SK-N-SH treated with all-trans-retinoic acid at 6 μM for 48 hours (cell line): ENCODE measurements at regions not wholly inside any gene's neighbourhood (a gene's known extent, or its start where the extent isn't known, plus 50 kb on each side); places are given as distances from the start of the nearest gene placed in this dataset.

ENCODE experiments used
- ATAC-seq: fragments of 200-7000 bp; cut with Tn5 transposase; 3 replicates; pipeline ENCODE4 v1.9.1; 2020; ENCODE audit warnings: mild to moderate bottlenecking, moderate library complexity
- ARNTL ChIP-seq: fragments of 450-650 bp; formaldehyde crosslinking; IDR thresholded peaks from 2 replicates; pipeline ENCODE4 v1.5.0; 2020; ENCODE audit warnings: low read depth, mild to moderate bottlenecking, moderate library complexity, borderline replicate concordance
- BACH2 ChIP-seq: fragments of 250-450 bp; sonication (Bioruptor Pico); IDR thresholded peaks from 2 replicates; pipeline ENCODE4 v1.9.0; 2021; ENCODE audit warnings: mild to moderate bottlenecking, borderline replicate concordance
- CREB5 ChIP-seq: fragments of 250-450 bp; sonication (Bioruptor Pico); IDR thresholded peaks from 2 replicates; pipeline ENCODE4 v1.5.1; 2020; ENCODE audit warnings: low read depth, mild to moderate bottlenecking, moderate library complexity
- CSDC2 ChIP-seq: fragments of 250-450 bp; sonication (Bioruptor Pico); IDR thresholded peaks from 2 replicates; pipeline ENCODE4 v1.5.0; 2020; ENCODE audit warnings: mild to moderate bottlenecking, moderate library complexity
- CSRNP3 ChIP-seq: fragments of 250-450 bp; sonication (Bioruptor Pico); IDR thresholded peaks from 2 replicates; pipeline ENCODE4 v1.5.1; 2021; ENCODE audit warnings: mild to moderate bottlenecking, moderate library complexity
- ESRRG ChIP-seq: fragments of 250-450 bp; sonication (Bioruptor Pico); IDR thresholded peaks from 2 replicates; pipeline ENCODE4 v1.6.1; 2021; ENCODE audit warnings: mild to moderate bottlenecking
- OSR1 ChIP-seq: fragments of 250-450 bp; sonication (Bioruptor Pico); IDR thresholded peaks from 2 replicates; pipeline ENCODE4 v1.8.0; 2022; ENCODE audit warnings: moderate library complexity, mild to moderate bottlenecking, inconsistent platforms
- PATZ1 ChIP-seq: fragments of 250-450 bp; sonication (Bioruptor Pico); IDR thresholded peaks from 2 replicates; pipeline ENCODE4 v1.8.0; 2020; ENCODE audit warnings: mild to moderate bottlenecking, moderate library complexity, borderline replicate concordance
- POU6F1 ChIP-seq: fragments of 250-450 bp; sonication (Bioruptor Pico); IDR thresholded peaks from 2 replicates; pipeline ENCODE4 v1.8.0; 2021; ENCODE audit warnings: low read depth, mild to moderate bottlenecking, moderate library complexity, borderline replicate concordance
- PPARA ChIP-seq: fragments of 250-450 bp; sonication (Bioruptor Pico); IDR thresholded peaks from 2 replicates; pipeline ENCODE4 v1.5.0; 2020; ENCODE audit warnings: mild to moderate bottlenecking, borderline replicate concordance
- RARB ChIP-seq: fragments of 250-450 bp; sonication (Bioruptor Pico); IDR thresholded peaks from 2 replicates; pipeline ENCODE4 v1.8.0; 2021; ENCODE audit warnings: mild to moderate bottlenecking, moderate library complexity
- SNAI2 ChIP-seq: fragments of 250-450 bp; sonication (Bioruptor Pico); IDR thresholded peaks from 2 replicates; pipeline ENCODE4 v1.5.0; 2020; ENCODE audit warnings: mild to moderate bottlenecking, moderate library complexity
- TCF4 ChIP-seq: fragments of 250-450 bp; sonication (Bioruptor Pico); IDR thresholded peaks from 2 replicates; pipeline ENCODE4 v1.8.0; 2021; ENCODE audit warnings: mild to moderate bottlenecking, moderate library complexity, borderline replicate concordance
- TOX ChIP-seq: fragments of 250-450 bp; sonication (Bioruptor Pico); IDR thresholded peaks from 2 replicates; pipeline ENCODE4 v1.8.0; 2021; ENCODE audit warnings: mild to moderate bottlenecking, moderate library complexity, borderline replicate concordance
- ZC3H10 ChIP-seq: fragments of 250-450 bp; sonication (Bioruptor Pico); IDR thresholded peaks from 2 replicates; pipeline ENCODE4 v1.5.1; 2021; ENCODE audit warnings: mild to moderate bottlenecking, moderate library complexity
- ZFP3 ChIP-seq: fragments of 250-450 bp; sonication (Bioruptor Pico); IDR thresholded peaks from 2 replicates; pipeline ENCODE4 v1.5.0; 2020; ENCODE audit warnings: mild to moderate bottlenecking, moderate library complexity
- ZFP30 ChIP-seq: fragments of 450-650 bp; formaldehyde crosslinking; IDR thresholded peaks from 2 replicates; pipeline ENCODE4 v1.5.0; 2022; ENCODE audit warnings: mild to moderate bottlenecking, moderate library complexity
- ZNF565 ChIP-seq: fragments of 450-650 bp; formaldehyde crosslinking; conservative IDR thresholded peaks from 2 replicates; pipeline ENCODE4 v1.5.0; 2020; ENCODE audit warnings: low read depth, mild to moderate bottlenecking, moderate library complexity
- ZNF70 ChIP-seq: fragments of 450-650 bp; formaldehyde crosslinking; IDR thresholded peaks from 2 replicates; pipeline ENCODE4 v1.5.0; 2020; ENCODE audit warnings: mild to moderate bottlenecking, moderate library complexity
- ZNF8 ChIP-seq: fragments of 450-650 bp; formaldehyde crosslinking; IDR thresholded peaks from 2 replicates; pipeline ENCODE4 v1.5.0; 2020; ENCODE audit warnings: mild to moderate bottlenecking, moderate library complexity

GRCh38 chr1:170284951-170285350, 139.2 kb downstream of the NTMT2 start:
- peak; percentile 74 for ATAC-seq
- TF ChIP-seq ZNF70 = no peak
- no peak for TF ChIP-seq ZFP3 (CRISPR knock-in tag)
- TF ChIP-seq TCF4 = no peak
- TF ChIP-seq ARNTL (CRISPR knock-in tag) = no peak
- no peak for TF ChIP-seq OSR1 (CRISPR knock-in tag)
- no peak for TF ChIP-seq ZNF8
- no peak for TF ChIP-seq ZFP30 (CRISPR knock-in tag)
- no peak for TF ChIP-seq SNAI2 (CRISPR knock-in tag)
- no peak for TF ChIP-seq ESRRG (CRISPR knock-in tag)
- TF ChIP-seq POU6F1 (CRISPR knock-in tag) = no peak
- TF ChIP-seq ZC3H10 (CRISPR knock-in tag) = no peak
- TF ChIP-seq RARB (CRISPR knock-in tag) = no peak
- TF ChIP-seq CREB5 (CRISPR knock-in tag) = no peak
- TF ChIP-seq BACH2 (CRISPR knock-in tag) = no peak
- TF ChIP-seq, all 23 proteins: peak for 0

GRCh38 chr1:170288155-170288554, 142.4 kb downstream of the NTMT2 start:
- no peak for ATAC-seq
- TF ChIP-seq BACH2 (CRISPR knock-in tag) (no peak), ZNF70 (no peak), ARNTL (CRISPR knock-in tag) (no peak), RARB (CRISPR knock-in tag) (no peak), TOX (CRISPR knock-in tag) (no peak), ZNF565 (no peak), ZC3H10 (CRISPR knock-in tag) (no peak), CSRNP3 (CRISPR knock-in tag) (no peak), POU6F1 (CRISPR knock-in tag) (no peak), PATZ1 (CRISPR knock-in tag) (no peak), OSR1 (CRISPR knock-in tag) (no peak), ESRRG (CRISPR knock-in tag) (no peak), TCF4 (no peak), PPARA (CRISPR knock-in tag) (no peak), CREB5 (CRISPR knock-in tag) (no peak), CSDC2 (no peak), SNAI2 (CRISPR knock-in tag) (no peak), ZFP3 (CRISPR knock-in tag) (no peak), ZNF8 (no peak)

GRCh38 chr1:170290276-170290675, 144.5 kb downstream of the NTMT2 start:
- ATAC-seq = no peak
- peak; percentile 52; the same call in 1 of the 2 replicates for TF ChIP-seq TOX (CRISPR knock-in tag)
- TF ChIP-seq TCF4 = no peak
